ENCODE measurements at regions not wholly inside any gene's neighbourhood (a gene's known extent, or its start where the extent isn't known, plus 50 kb on each side); places are given as distances from the start of the nearest gene placed in this dataset.

DNA sequence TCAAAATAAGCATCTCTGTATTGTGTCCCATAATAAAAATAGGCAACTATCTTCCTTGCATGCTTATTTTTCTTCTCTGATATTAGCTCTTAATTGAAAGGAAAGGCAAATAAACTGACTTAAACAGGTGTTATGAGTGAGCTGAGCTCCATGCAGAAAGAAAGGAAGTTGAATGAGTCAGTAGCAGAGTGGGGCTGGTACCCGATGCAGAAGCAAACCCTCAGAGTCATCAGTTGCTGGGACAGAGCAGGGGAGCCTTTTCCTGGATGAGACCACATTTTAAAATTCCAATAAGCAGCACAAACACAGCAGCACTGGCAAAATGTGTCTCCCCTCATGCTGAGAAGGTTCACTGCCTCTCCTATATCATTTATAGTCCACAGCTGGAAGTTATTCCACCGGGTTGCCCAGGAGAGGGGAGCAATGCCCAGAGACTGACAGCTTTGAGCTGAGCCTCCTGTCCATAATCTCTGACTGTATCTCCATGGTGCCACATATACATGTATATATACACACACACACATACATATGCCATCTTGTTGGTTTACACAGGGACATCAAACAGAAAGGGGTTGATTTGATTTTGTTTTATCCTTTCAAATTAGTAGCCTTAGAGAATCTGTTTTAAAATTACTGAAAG is 274.3 kb upstream of the PPARGC1A start:
- no peak for DNase-seq (ENCODE audit: low spot score)

GRCh38 chr4:24163314-24163713 is 273.5 kb upstream of the PPARGC1A start:
- no peak for DNase-seq (ENCODE audit: low spot score)

DNA sequence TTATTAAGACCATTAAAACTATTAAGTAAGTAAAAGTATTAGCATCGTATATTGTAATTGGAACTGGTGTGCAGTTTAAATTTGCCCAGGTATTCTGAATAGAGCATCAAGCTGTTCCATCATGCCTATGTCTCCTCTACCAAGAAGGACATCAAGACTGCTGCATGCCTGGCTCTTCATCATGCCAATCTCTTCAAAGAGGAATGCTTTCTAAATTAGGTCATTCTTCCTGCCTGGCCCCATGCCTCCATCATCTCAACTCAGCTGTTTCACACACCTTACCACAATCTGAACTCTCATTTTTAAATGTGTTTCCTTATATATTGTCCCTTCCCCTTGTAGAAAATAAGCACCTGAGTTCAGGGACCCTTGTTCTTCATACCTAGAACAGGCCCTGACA is 270.5 kb upstream of the PPARGC1A start:
- DNase-seq (ENCODE audit: low spot score) = no peak

GRCh38 chr4:24158031-24158430 is 268.2 kb upstream of the PPARGC1A start:
- no peak for DNase-seq (ENCODE audit: low spot score)

DNA sequence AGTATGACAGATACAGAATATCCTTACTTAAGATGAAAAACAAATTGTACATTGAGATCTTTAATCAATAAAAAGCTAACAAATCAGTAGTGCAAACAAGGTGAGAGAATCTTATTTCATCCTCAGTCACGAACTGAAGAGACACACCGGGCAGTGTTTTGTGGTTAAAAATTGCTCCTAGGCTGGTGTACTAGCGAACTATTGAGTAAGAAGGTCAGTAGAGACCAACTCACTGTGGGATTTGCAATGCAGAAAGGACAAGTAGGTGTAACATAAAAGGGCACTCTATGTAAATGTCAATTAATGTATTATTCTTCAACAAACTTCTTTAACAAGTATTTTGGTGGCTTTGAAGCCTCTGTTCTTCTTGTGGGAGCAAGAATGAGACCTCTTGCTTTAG is 260.2 kb upstream of the PPARGC1A start:
- no peak for DNase-seq (ENCODE audit: low spot score)

DNA sequence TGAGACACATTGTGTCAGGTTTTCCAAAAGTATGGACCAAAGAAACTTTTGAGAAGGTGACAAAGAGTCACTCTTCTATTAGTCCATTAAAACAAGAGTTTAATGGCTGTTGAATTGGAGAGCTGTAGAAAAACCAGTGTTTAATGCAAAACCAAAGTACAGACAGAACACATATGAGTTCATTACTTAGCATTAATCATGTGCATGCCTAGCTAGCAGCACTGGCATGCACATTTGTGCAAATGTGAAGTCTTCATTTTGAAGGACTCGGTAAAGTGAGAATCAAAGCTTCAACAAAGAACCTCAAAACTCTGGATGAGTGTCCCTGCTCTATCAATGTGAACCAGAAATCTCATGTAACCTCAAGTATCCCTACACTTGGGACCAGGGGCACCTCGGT is 256.3 kb upstream of the PPARGC1A start:
- DNase-seq (ENCODE audit: low spot score) = no peak

DNA sequence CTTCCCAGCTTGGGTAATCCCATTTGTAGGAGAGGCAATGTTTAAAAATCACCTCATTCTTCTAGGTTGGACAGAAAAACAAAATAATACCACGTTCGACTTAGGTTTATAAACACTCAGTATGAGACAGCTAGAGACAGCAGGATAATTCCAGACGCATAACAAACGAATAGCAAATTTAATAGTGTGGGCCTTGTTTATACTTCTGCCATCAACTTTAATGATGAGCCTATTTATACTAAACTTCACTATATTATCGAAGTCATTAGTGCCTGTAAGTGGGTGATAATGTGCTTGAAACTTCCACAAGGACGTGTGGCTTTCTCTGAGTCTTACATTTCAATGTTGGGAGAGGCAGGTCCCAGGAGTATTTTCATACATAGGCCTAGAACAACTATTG is 255.7 kb upstream of the PPARGC1A start:
- DNase-seq (ENCODE audit: low spot score) = no peak

DNA sequence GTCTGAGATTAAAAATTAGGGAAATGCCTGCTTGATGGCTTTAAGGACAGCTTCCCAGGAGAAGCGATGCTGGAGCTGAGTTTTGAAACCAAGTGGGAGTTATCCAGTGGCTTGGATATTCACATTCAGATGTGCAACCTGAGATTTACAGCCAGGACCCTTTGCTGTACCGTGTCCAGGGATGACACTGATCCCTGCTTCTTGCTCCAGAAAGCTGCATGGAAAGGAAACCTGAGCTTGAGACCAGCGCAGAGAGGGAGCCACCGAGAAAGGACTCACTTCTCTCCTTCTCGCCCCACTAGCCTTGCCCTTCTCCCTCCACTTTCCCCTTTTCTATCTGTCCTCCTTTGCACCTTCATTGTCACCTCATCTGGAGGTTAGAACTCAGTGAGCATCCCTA is 254.5 kb upstream of the PPARGC1A start:
- DNase-seq (ENCODE audit: low spot score) = no peak

- no peak for DNase-seq (ENCODE audit: low spot score)
These were observed 253.9 kb upstream of the PPARGC1A start for GRCh38 chr4:24143741-24144140.

DNA sequence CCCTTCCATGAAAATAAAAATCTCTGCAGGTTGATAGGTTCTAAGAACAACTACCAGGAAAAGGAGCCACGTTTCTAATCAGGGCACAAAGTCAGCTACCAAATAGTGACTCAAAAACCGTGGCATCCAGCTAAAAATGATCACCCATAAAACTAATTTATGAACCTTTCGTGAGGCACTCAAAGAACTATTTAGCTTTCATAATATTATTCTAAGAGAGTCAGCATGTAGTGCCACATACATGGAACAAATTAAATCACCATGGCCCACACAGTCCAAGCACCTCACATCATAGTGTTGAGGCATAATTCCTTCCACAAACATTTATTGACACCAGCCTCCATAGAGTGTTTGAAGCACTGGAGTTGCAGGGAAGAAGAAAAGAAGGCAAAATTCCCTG is 252.0 kb upstream of the PPARGC1A start:
- DNase-seq (ENCODE audit: low spot score) = no peak

GRCh38 chr4:24140892-24141291 is 251.0 kb upstream of the PPARGC1A start:
- DNase-seq (ENCODE audit: low spot score) = no peak

- no peak for DNase-seq (ENCODE audit: low spot score)
These were observed 248.1 kb upstream of the PPARGC1A start for GRCh38 chr4:24137671-24138601.

DNA sequence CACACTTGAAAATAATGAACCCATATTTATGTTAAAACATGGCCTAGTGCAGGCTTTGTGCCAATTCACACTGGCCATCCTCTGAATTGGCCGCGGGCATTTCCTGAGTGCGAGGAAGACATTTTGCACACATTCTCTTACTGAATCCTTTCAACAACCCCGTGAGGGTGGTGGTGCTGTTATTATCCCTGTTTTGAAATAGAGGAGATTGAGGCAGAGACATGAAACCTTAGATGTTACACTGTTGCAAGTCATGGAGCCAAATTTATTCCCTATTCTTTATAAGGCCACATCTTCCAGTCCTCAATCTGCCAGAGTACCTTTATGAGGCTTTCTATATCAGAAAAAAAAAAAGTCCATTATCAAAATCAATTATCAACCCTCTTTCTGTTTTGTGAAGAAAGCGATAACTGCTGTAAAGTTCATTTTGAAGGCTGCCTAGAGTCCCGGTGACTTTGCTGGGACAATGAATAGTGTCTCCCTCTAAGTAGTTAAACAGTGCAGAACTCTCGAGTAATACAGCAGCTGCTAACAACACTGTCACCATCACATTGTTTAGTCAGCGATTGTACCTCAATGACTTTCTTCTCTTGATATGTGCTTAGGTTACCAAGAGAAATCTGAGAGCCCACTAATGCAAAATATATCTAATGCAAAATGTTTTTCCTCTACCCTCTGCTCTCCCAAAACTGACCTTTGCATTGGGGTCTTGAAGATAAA is 242.3 kb upstream of the PPARGC1A start:
- DNase-seq (ENCODE audit: low spot score) = no peak

DNA sequence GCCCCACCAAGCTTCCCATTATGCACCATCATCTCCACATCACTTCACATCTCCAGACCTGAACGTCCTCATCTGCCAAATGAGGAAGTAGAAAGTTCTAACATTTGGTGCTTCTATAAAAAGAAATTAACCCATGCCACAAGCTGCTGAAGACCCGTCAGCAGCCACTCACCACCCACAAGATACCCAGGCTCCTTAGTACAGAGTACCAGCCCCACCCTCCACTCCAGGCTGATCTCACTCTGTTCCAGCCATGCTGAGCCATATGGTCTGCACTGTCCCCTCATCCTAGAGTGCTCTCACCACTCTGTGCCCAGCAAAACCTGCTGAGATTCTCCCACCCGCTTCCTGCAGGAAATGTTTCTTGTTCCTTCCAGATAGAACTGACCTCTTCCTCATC is 240.8 kb upstream of the PPARGC1A start:
- no peak for DNase-seq (ENCODE audit: low spot score)

DNA sequence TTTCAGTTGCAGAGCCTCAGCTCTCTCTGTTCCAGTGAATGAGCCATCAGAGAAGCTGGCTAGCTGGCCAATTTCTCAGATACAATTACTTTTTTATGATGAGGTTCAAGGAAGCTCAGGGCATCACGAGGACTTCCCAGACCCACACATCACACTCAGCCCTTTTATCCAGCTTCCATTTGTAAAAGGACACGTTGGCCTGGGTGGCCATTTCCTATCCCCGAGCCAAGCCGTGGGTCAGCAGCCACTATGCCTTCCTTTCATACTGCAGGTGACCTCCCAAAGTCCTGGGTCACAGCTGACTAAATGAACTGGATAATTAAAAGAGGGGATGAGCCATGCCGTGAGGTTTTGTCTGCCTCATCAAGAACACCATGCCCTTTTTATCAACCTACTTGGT is 236.9 kb upstream of the PPARGC1A start:
- no peak for DNase-seq (ENCODE audit: low spot score)

DNA sequence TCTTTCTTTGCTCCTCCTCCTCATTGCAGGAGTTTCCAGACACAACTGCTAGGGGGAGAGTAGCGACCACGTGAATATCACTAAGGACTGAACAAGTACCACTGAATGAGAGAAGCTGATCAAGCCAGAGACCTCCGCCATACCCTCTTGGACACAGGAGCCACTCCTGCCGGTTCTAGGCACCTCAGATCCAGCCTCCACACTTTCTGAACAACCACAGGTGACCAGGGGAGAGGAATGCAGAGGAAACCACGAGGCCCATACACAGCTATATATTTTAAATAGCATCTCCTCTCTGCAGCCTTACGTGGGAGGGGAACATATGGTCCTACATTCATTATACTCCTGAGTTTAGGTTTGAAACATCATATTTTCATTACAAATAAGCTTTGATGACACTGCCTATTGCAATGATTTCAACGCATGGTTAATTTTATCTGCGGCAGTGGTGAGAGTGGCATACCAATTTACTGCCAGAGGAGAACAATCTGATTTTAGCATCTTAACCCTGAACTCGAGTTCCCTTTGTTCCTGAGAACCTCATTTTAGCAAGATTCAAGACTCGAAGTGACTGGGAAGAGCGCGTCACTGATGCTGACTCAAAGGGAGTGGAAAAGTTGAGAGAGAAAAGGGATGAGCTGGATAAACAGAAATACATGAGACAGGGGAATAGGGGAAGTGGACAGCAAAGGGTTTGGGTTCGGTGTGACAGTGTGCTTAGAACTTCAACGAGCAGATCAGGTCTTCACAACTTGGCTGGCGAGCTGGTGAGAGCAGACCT is 231.7 kb upstream of the PPARGC1A start:
- DNase-seq (ENCODE audit: low spot score) = no peak

GRCh38 chr4:24117975-24118374 is 228.1 kb upstream of the PPARGC1A start:
- no peak for DNase-seq (ENCODE audit: low spot score)

DNA sequence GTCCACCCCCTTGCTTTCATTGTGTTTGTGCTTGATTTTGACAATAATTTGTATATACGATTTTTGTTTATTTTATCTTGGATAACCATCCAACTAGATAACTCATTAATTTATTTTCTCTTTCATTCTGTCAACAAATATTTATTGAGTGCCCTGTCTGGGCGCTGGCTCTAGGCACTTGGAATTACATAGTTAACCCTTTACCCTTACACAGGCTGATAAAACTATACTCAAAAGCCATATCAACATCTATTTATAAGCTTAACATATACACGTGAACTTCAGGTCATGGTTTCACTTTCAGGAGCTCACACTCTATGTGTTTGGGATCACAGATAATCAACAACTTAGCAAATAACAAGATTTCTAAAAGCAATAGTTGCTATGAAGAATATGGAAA is 226.3 kb upstream of the PPARGC1A start:
- no peak for DNase-seq (ENCODE audit: low spot score)

- DNase-seq (ENCODE audit: low spot score) = no peak
These were observed 225.2 kb upstream of the PPARGC1A start for GRCh38 chr4:24114919-24115500.

DNA sequence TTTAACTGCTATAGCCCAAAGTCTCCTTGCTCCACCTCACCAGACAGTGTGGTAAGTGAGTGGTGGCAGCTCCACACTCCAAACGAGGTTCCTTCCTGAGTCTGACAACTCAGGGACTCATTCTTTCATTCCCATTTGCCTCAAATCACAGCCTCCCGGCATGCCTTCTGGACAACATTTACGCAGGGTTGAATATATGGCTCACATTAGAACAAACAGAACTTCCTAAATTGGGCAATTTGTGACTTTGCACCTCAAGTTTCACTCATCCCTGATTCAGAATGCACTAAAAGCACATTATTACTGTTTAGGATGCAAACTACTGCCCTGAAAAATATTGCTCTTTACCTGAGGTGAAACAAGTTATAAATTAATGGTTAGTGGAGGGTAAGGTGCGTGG is 224.6 kb upstream of the PPARGC1A start:
- DNase-seq (ENCODE audit: low spot score) = no peak

DNA sequence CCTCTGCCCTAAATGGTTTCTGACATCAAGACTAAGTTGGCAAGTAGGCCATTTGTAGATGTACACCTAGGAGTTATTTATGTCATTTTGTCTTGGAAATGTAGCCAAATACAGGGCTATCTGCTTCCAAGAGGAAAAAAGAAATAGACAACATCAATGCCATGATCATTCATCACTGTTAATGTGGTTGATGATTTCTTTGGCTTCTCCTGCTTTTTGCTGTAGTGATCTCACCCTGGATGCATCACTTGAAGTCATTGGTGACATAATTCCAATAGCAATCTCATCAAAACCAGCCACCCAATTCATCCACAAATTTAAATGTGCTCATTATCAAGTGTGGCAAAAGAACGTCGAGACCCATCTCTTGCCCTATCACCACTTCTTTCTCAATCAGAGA is 222.6 kb upstream of the PPARGC1A start:
- DNase-seq (ENCODE audit: low spot score) = no peak

GRCh38 chr4:24108567-24108966 is 218.7 kb upstream of the PPARGC1A start:
- no peak for DNase-seq (ENCODE audit: low spot score)

Data from GM03348 (cell line).